Choroid plexus epithelial cell (primary cell): ENCODE measurements at regions not wholly inside any gene's neighbourhood (a gene's known extent, or its start where the extent isn't known, plus 50 kb on each side); places are given as distances from the start of the nearest gene placed in this dataset.

Experiments
- DNase-seq: peaks from one replicate; pipeline ENCODE4 v3.0.0-alpha.2; 2010; ENCODE audit warnings: low read depth
- H3K4me3 ChIP-seq: 2 replicates; pipeline ENCODE4 v1.5.1; 2011; ENCODE audit warnings: low read depth, mild to moderate bottlenecking, control low read depth, low read length, moderate library complexity
- TF ChIP-seq, protein P1 (sequence below): conservative IDR thresholded peaks from 2 replicates; pipeline ENCODE4 v1.5.1; 2011; ENCODE audit warnings: low read depth, mild to moderate bottlenecking, control low read depth, inconsistent platforms, low read length, moderate library complexity

- TF ChIP-seq, protein P1, sequence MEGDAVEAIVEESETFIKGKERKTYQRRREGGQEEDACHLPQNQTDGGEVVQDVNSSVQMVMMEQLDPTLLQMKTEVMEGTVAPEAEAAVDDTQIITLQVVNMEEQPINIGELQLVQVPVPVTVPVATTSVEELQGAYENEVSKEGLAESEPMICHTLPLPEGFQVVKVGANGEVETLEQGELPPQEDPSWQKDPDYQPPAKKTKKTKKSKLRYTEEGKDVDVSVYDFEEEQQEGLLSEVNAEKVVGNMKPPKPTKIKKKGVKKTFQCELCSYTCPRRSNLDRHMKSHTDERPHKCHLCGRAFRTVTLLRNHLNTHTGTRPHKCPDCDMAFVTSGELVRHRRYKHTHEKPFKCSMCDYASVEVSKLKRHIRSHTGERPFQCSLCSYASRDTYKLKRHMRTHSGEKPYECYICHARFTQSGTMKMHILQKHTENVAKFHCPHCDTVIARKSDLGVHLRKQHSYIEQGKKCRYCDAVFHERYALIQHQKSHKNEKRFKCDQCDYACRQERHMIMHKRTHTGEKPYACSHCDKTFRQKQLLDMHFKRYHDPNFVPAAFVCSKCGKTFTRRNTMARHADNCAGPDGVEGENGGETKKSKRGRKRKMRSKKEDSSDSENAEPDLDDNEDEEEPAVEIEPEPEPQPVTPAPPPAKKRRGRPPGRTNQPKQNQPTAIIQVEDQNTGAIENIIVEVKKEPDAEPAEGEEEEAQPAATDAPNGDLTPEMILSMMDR = no peak
- no peak overlapping the region for H3K4me3 ChIP-seq
- DNase-seq = no peak
Measured at GRCh38 chr10:129320340-129320739, 146.7 kb upstream of the MGMT start.

DNA sequence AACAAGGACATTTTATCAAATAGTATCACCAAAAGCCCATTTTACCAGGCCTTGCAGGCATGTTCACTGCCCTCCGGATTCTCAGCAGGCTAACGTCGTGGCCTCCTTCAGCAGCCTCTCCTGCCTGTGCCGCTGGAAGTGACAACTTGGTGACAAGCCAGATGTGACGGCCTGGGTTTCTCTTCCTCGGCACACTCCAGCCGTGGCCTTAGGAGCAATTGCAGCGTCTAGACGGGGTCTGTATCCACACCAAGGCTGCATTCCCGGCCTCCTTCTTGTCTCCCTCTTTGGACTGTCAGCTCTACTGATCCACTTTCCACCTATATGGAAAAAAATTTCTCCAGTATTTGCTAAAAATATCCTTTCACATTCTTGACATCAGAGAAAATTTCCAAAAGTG, 145.3 kb upstream of the MGMT start:
- TF ChIP-seq, protein P1 = no peak
- no peak overlapping the region for H3K4me3 ChIP-seq
- DNase-seq = no peak

DNA sequence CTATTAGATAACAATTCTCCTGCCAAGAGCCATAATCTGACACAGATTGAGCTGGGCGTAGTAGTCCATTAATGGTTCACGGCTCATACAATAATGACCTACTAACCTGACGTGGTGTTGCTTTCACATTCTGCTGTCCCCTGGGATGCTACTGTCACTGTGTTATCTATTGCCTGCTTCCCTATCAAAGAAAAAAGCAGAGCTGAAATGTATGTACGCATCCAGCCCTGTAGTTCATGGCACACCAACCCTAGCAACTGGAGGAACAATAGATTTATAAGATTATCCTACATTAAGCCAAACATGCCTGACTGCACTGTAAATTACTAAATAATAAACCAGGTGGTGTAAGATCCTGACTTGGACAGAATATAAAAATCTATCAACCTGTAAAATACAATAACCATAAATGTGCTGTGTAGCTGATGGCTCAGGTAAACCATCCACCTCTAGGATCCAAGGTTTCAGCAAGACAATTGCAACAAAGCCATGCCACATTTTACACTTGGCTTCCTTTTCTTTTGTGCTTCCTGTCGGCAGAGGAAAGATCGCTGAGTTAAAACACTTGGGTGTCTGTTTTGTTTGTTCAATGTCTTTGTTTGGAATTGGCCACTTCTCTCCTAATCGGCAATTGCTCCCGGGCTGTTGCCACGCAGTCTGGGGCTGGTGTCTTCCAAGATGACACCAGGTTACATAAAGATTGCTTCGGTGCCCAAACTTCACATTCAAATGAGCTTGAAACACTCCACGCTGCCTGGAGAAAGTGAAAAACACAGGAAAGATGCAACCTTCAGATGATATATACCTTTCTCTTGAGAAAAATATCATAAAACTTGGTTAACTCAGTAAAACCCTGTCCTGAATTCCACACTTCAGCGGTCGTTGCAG, 143.9 kb upstream of the MGMT start:
- TF ChIP-seq, protein P1 = no peak
- no peak overlapping the region for H3K4me3 ChIP-seq
- DNase-seq = no peak

DNA sequence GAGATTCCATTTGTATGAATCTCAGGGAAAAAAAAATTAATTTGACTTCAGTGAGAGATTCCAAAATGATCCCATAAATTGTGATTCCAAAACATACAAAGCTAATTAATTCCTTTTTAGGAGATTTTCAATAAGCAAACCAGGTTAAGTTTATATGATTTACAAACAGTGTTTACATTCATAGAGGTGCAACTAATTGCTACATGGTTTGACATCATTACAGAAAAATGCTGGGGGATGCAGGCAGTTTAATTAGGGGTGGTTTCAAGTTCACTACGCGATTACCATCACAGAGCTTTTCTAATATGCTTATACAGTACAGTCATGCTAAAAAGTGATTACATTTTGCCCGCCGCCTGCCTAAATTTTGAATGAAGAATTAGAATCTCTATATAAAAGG, 143.2 kb upstream of the MGMT start:
- TF ChIP-seq, protein P1 = no peak
- H3K4me3 ChIP-seq = no peak overlapping the region
- DNase-seq = no peak

DNA sequence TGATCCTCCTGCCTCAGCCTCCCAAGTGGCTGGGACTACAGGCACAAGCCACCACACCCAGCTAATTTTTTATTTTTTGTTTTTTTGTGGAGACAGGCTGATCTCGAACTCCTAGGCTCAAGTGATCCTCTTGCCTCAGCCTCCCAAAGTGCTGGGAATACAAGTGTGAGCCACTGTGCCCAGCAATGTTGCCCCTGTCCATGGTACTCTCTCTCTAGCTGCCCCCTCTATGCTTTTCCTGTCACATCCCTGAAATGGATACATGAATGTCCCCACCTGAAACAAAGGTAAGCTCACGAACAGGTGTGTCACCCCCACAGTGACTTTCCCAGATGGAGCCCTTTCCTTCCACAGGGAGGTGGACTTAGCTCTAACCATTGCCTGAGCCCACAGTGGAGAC, 141.1 kb upstream of the MGMT start:
- DNase-seq = no peak
- H3K4me3 ChIP-seq = no peak overlapping the region
- TF ChIP-seq, protein P1 = no peak

DNA sequence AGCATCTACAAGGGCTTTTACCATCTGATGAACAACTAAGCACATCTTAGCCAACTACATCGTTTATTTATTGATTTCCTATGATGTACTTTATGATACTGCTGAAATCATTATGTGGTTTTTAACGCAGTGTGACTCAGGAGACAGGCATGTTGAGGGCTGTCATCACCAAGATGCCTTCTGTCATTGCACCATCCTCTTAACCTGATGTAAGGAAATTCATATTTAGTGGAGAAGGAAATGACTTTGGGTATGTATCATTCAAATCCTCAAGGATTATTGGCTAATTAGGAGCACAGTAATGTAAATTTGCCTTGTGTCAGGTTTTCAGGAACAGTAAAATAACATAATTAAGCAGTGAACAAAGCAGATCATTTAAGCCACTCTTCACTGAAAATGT, 138.5 kb upstream of the MGMT start:
- TF ChIP-seq, protein P1 = no peak
- no peak overlapping the region for H3K4me3 ChIP-seq
- peak; percentile 22 for DNase-seq
